ENCODE measurements at regions not wholly inside any gene's neighbourhood (a gene's known extent, or its start where the extent isn't known, plus 50 kb on each side); places are given as distances from the start of the nearest gene placed in this dataset.

- no peak overlapping the region for H3K4me3 ChIP-seq (ENCODE audit: low read length)
- DNase-seq (ENCODE audit: low read depth) = no peak
- TF ChIP-seq, protein P1, sequence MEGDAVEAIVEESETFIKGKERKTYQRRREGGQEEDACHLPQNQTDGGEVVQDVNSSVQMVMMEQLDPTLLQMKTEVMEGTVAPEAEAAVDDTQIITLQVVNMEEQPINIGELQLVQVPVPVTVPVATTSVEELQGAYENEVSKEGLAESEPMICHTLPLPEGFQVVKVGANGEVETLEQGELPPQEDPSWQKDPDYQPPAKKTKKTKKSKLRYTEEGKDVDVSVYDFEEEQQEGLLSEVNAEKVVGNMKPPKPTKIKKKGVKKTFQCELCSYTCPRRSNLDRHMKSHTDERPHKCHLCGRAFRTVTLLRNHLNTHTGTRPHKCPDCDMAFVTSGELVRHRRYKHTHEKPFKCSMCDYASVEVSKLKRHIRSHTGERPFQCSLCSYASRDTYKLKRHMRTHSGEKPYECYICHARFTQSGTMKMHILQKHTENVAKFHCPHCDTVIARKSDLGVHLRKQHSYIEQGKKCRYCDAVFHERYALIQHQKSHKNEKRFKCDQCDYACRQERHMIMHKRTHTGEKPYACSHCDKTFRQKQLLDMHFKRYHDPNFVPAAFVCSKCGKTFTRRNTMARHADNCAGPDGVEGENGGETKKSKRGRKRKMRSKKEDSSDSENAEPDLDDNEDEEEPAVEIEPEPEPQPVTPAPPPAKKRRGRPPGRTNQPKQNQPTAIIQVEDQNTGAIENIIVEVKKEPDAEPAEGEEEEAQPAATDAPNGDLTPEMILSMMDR (conservative IDR thresholded peaks at IDR 0.05; ENCODE audit: low read length) = no peak
Observed at GRCh38 chr7:118734541-118734940, 510.0 kb downstream of the ANKRD7 start.

- no peak for DNase-seq (ENCODE audit: low read depth)
- TF ChIP-seq, protein P1 (conservative IDR thresholded peaks at IDR 0.05; ENCODE audit: low read length) = no peak
- H3K4me3 ChIP-seq (ENCODE audit: low read length) = no peak overlapping the region
Observed at GRCh38 chr7:118735441-118735840, 510.9 kb downstream of the ANKRD7 start.

GRCh38 chr7:118737935-118738334 lies 513.4 kb downstream of the ANKRD7 start:
- TF ChIP-seq, protein P1 (conservative IDR thresholded peaks at IDR 0.05; ENCODE audit: low read length) = no peak
- DNase-seq (ENCODE audit: low read depth) = no peak

GRCh38 chr7:118745927-118746326 lies 521.4 kb downstream of the ANKRD7 start:
- TF ChIP-seq, protein P1 (conservative IDR thresholded peaks at IDR 0.05; ENCODE audit: low read length) = no peak
- no peak overlapping the region for H3K4me3 ChIP-seq (ENCODE audit: low read length)
- DNase-seq (ENCODE audit: low read depth) = no peak

More at GRCh38 chr7:118737935-118738334, 513.4 kb downstream of the ANKRD7 start:
- H3K4me3 ChIP-seq (ENCODE audit: low read length) = no peak overlapping the region

DNA sequence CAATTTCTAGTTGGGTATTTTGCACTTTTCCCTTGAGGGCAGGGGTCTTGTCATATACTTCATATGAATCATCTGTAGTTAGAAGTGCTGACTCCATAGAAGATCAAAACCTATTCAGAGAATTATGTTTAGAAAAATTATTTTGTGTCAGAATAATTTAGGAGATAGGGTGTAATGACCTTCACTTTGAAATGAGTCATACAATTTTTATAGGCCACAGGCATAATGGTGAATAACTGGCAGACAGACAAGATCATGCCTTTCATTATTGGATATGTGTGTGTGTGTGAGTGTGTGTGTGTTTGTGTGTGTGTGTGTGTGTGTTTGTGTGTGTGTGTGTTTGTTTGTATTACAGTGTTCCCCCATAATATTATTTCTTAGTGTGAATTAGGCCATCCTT lies 523.0 kb downstream of the ANKRD7 start:
- H3K4me3 ChIP-seq (ENCODE audit: low read length) = no peak overlapping the region
- no peak for DNase-seq (ENCODE audit: low read depth)
- TF ChIP-seq, protein P1 (conservative IDR thresholded peaks at IDR 0.05; ENCODE audit: low read length) = no peak

GRCh38 chr7:118753479-118753878 lies 529.0 kb downstream of the ANKRD7 start:
- no peak overlapping the region for H3K4me3 ChIP-seq (ENCODE audit: low read length)
- no peak for DNase-seq (ENCODE audit: low read depth)
- TF ChIP-seq, protein P1 (conservative IDR thresholded peaks at IDR 0.05; ENCODE audit: low read length) = no peak

GRCh38 chr7:118754608-118755007 lies 530.1 kb downstream of the ANKRD7 start:
- DNase-seq (ENCODE audit: low read depth) = no peak
- TF ChIP-seq, protein P1 (conservative IDR thresholded peaks at IDR 0.05; ENCODE audit: low read length) = no peak
- H3K4me3 ChIP-seq (ENCODE audit: low read length) = no peak overlapping the region
